ENCODE measurements at regions not wholly inside any gene's neighbourhood (a gene's known extent, or its start where the extent isn't known, plus 50 kb on each side); places are given as distances from the start of the nearest gene placed in this dataset.

DNA sequence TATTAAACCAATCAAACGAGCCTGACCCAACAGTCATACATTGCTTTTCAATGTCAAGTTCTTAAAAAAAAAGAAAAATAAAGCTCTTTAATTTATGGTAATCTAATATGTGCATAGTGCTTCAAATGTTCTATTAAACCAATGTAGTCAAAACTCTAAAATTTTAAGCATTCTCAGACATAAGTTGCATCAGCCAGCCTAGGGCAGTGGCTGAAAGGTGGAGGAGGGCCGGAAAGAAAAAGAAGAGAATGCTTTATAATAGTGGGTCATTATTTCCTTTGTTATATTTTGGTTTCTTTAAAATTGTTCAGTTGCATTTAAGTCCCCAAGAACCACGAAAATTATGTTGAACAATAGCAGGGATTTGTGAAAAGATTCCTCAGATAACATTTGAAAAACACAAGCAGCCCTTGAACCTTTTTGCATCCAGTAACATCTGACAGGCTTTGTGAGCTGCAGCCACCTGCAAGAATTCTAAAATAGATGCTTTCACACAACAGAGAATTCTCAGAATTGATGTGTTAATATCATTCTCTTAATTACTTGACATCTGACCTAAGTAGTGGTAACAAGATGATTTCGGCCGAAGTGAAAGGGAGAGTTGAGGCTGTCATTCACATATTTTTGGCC lies 252.1 kb downstream of the CDCA7 start:
- Histone ChIP-seq H3K9me3 (no peaks in the 10 kb centered on the region), H3K27ac (no peak overlapping the region), H3K4me1 (no peaks in the 10 kb centered on the region), H3K27me3 (no peaks in the 10 kb centered on the region), H3K4me3 (no peak overlapping the region), H3K36me3 (no peaks in the 10 kb centered on the region)
- no peak for DNase-seq
- TF ChIP-seq POLR2A (IDR thresholded peaks at IDR 0.05) (no peak), CTCF (IDR thresholded peaks at IDR 0.05) (no peak), POLR2AphosphoS5 (IDR thresholded peaks at IDR 0.05) (no peak), EP300 (IDR thresholded peaks at IDR 0.05; ENCODE audit: low read depth) (no peak)
- in situ Hi-C loops (cut with MboI; ENCODE audit: low pct_ligation_motif_present in 1 of 4, low pct_unique_long_range_greater_than_20kb in 1 of 4, low sequenced_read_pairs in 3 of 4): no loop called here
- intact Hi-C loops (cut with DNase I; ENCODE audit: low total_unique reads): no loop called here
- WGBS, 2 donors (ENCODE audit: low coverage in 1 of 2): 51 to 68% methylated on average over 5 of the region's 5 CpGs

DNA sequence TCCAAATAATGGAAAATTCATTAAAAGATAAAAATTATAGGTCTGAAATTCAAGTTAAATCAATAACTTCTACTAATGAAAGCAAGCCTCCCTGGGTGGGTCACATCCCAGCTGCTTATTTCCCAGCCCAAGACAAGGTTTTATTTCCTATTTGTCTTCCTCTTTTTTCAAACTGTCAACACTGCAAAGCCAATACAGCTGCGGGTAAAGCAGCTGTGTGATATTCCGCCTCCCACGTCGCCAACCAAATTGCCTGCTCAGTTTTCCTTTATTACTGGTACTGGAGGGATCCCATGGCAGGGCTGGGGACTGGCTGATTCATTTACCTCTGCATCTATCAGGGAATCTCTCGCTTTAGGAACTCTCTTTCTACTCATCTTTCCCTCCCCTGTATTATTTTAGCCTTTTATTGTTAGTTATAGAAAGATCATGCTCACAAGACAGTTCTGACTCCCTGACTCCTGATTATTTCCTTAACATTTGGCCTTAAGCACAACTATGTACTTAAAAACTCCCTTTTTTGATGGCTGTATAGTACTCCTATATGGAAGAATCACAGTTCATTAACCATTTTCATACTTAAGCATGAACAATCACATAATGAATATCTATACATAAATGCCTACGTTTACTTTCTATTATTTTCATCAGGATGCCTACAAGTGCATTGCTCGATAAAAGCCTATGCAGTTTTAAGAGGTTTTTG lies 253.1 kb downstream of the CDCA7 start:
- Histone ChIP-seq H3K27me3 (no peaks in the 10 kb centered on the region), H3K9me3 (no peaks in the 10 kb centered on the region), H3K27ac (no peak overlapping the region), H3K4me3 (no peak overlapping the region), H3K36me3 (no peaks in the 10 kb centered on the region), H3K4me1 (no peaks in the 10 kb centered on the region)
- intact Hi-C loops (cut with DNase I; ENCODE audit: low total_unique reads): no loop called here
- TF ChIP-seq POLR2A (IDR thresholded peaks at IDR 0.05): no peak
- TF ChIP-seq POLR2AphosphoS5 (IDR thresholded peaks at IDR 0.05): no peak
- no peak for TF ChIP-seq CTCF (IDR thresholded peaks at IDR 0.05)
- TF ChIP-seq EP300 (IDR thresholded peaks at IDR 0.05; ENCODE audit: low read depth): no peak
- DNase-seq: no peak
- WGBS, 2 donors (ENCODE audit: low coverage in 1 of 2): 45 to 49% methylated on average over 7 of the region's 7 CpGs
- in situ Hi-C loops (cut with MboI; ENCODE audit: low pct_ligation_motif_present in 1 of 4, low pct_unique_long_range_greater_than_20kb in 1 of 4, low sequenced_read_pairs in 3 of 4): no loop called here

GRCh38 chr2:173611121-173611520 lies 256.4 kb downstream of the CDCA7 start:
- in situ Hi-C loops (cut with MboI; ENCODE audit: low pct_ligation_motif_present in 1 of 4, low pct_unique_long_range_greater_than_20kb in 1 of 4, low sequenced_read_pairs in 3 of 4): no loop called here

More at GRCh38 chr2:173611121-173611520, 256.4 kb downstream of the CDCA7 start:
- Histone ChIP-seq H3K4me1 (peaks cover 0 to 7% (median 0%) of the 10 kb centered on the region in 4 donors), H3K9me3 (no peaks in the 10 kb centered on the region), H3K36me3 (no peaks in the 10 kb centered on the region), H3K27ac (no peak overlapping the region), H3K27me3 (no peaks in the 10 kb centered on the region), H3K4me3 (no peak overlapping the region)
- intact Hi-C loops (cut with DNase I; ENCODE audit: low total_unique reads): no loop called here
- no peak for DNase-seq
- TF ChIP-seq POLR2AphosphoS5 (IDR thresholded peaks at IDR 0.05) (no peak), POLR2A (IDR thresholded peaks at IDR 0.05) (no peak), EP300 (IDR thresholded peaks at IDR 0.05; ENCODE audit: low read depth) (no peak), CTCF (IDR thresholded peaks at IDR 0.05) (no peak)
- 80 to 81% methylated on average over 5 of the region's 5 CpGs for WGBS, 2 donors (ENCODE audit: low coverage in 1 of 2)

Data from transverse colon (tissue), 4 donors.